ENCODE measurements at regions not wholly inside any gene's neighbourhood (a gene's known extent, or its start where the extent isn't known, plus 50 kb on each side); places are given as distances from the start of the nearest gene placed in this dataset.

DNA sequence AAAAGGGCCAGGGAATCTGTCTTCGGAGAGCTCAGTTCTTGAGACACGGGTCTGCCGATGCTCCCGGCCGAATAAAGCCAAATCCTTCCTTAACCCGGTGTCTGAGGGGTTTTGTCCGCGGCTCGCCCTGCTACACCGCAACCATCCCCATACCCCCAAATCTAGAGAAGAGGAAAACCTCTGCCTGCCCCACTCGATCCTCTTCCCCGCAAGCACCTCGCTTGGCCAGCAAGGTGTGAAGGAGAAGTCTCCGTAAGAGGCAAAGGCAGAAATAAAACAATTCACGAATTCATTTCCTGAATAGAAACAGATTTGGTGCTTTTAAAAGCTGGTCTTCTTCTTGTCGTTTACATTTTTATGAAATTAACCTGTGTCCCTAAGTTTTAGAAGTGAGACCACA lies 67.3 kb upstream of the GALNT9 start:
- no peaks in the 10 kb centered on the region for H3K4me1 ChIP-seq (ENCODE audit: insufficient read depth, low read length, poor library complexity, severe bottlenecking)
- H3K79me2 ChIP-seq (ENCODE audit: insufficient read depth, low read length): no peaks in the 10 kb centered on the region
- TF ChIP-seq, protein P1, sequence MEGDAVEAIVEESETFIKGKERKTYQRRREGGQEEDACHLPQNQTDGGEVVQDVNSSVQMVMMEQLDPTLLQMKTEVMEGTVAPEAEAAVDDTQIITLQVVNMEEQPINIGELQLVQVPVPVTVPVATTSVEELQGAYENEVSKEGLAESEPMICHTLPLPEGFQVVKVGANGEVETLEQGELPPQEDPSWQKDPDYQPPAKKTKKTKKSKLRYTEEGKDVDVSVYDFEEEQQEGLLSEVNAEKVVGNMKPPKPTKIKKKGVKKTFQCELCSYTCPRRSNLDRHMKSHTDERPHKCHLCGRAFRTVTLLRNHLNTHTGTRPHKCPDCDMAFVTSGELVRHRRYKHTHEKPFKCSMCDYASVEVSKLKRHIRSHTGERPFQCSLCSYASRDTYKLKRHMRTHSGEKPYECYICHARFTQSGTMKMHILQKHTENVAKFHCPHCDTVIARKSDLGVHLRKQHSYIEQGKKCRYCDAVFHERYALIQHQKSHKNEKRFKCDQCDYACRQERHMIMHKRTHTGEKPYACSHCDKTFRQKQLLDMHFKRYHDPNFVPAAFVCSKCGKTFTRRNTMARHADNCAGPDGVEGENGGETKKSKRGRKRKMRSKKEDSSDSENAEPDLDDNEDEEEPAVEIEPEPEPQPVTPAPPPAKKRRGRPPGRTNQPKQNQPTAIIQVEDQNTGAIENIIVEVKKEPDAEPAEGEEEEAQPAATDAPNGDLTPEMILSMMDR (conservative IDR thresholded peaks at IDR 0.05; ENCODE audit: low read length): no peak
- no peak for TF ChIP-seq EZH2phosphoT487 (IDR thresholded peaks at IDR 0.05; ENCODE audit: borderline replicate concordance)
- H3K9me3 ChIP-seq (ENCODE audit: insufficient read depth, low read depth, low read length): no peaks in the 10 kb centered on the region
- H3F3A ChIP-seq (ENCODE audit: low read depth): no peaks in the 10 kb centered on the region
- no peaks in the 10 kb centered on the region for H3K36me3 ChIP-seq (ENCODE audit: insufficient read depth, low read length)
- no peak overlapping the region for H3K4me2 ChIP-seq (ENCODE audit: low read depth, low read length, poor library complexity, severe bottlenecking)
- no peak overlapping the region for H2AFZ ChIP-seq (ENCODE audit: low read length)
- no peaks in the 10 kb centered on the region for H4K20me1 ChIP-seq (ENCODE audit: insufficient read depth, low read length, poor library complexity, severe bottlenecking)
- H3K4me3 ChIP-seq (ENCODE audit: low read length, poor library complexity, severe bottlenecking): no peak overlapping the region
- H3K9me2 ChIP-seq (replicated peaks; ENCODE audit: low read depth, low read length): no peaks in the 10 kb centered on the region
- no peak overlapping the region for H3K9ac ChIP-seq (ENCODE audit: low read depth, low read length, poor library complexity, severe bottlenecking)
- no peaks in the 10 kb centered on the region for H3K27me3 ChIP-seq (ENCODE audit: insufficient read depth, low read length, poor library complexity, severe bottlenecking)

DNA sequence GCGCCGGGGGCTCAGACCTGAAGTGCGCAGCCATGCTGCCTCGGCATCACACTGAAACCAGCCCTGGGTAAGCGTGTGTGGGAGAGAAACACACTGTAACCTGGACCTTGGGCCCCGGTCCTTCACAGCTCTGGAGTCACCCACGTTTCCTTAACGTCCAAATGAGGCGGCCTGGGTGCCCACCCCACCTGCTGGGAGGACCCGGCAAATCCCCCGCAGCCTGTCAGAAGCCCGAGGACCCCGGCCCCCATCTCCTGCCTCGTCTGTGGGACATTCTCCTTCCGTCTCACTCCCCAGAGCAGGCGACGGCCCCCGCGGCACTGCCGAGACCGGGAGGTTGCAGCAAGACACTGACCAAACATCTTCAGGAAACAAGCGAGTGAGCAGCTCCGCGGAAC lies 66.5 kb upstream of the GALNT9 start:
- Histone ChIP-seq H4K20me1 (ENCODE audit: insufficient read depth, low read length, poor library complexity, severe bottlenecking) (no peaks in the 10 kb centered on the region), H3K9me3 (ENCODE audit: insufficient read depth, low read depth, low read length) (no peaks in the 10 kb centered on the region), H3K4me1 (ENCODE audit: insufficient read depth, low read length, poor library complexity, severe bottlenecking) (no peaks in the 10 kb centered on the region), H3K27me3 (ENCODE audit: insufficient read depth, low read length, poor library complexity, severe bottlenecking) (no peaks in the 10 kb centered on the region), H3K36me3 (ENCODE audit: insufficient read depth, low read length) (no peaks in the 10 kb centered on the region), H3K9ac (ENCODE audit: low read depth, low read length, poor library complexity, severe bottlenecking) (no peak overlapping the region), H3F3A (ENCODE audit: low read depth) (no peaks in the 10 kb centered on the region), H3K79me2 (ENCODE audit: insufficient read depth, low read length) (no peaks in the 10 kb centered on the region), H2AFZ (ENCODE audit: low read length) (no peak overlapping the region), H3K4me2 (ENCODE audit: low read depth, low read length, poor library complexity, severe bottlenecking) (no peak overlapping the region), H3K9me2 (replicated peaks; ENCODE audit: low read depth, low read length) (no peaks in the 10 kb centered on the region), H3K4me3 (ENCODE audit: low read length, poor library complexity, severe bottlenecking) (no peak overlapping the region)
- TF ChIP-seq EZH2phosphoT487 (IDR thresholded peaks at IDR 0.05; ENCODE audit: borderline replicate concordance): no peak
- TF ChIP-seq, protein P1 (conservative IDR thresholded peaks at IDR 0.05; ENCODE audit: low read length): no peak

DNA sequence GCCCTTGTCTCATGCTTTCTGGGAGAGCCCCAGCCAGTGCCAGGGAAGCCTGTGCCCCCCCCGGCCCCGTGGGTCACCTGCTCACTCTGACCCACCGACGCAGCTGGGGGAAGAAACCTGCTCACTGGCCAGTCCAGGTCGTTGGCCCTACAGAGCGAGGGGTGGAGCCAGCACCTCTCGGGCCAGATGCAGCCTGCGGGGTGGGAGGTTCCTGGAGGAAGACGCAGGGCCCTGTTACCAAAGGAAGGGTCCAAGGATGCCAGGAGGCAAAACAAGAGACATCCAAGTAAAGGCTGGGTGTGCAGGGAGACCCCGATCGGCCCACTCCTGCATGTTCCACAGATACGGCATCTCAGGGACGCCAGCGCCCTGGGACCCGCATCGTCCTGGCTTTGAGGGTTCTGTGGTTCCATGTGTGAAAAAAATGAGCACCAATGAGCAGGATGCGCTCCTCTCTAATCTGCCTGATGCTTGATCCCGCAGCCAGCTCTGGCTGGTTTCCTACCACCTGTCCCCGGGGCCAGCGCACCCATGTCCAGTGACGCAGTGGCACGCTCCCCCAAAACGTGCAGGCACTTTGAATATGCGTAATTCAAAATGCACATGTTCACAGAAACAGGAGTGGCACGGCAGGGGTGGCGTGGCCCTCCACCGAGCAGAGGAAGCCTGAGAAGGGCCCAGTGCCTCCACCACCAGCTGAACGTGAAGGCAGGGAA lies 66.0 kb upstream of the GALNT9 start:
- Histone ChIP-seq H2AFZ (ENCODE audit: low read length) (no peak overlapping the region), H4K20me1 (ENCODE audit: insufficient read depth, low read length, poor library complexity, severe bottlenecking) (no peaks in the 10 kb centered on the region), H3K9me2 (replicated peaks; ENCODE audit: low read depth, low read length) (no peaks in the 10 kb centered on the region), H3K79me2 (ENCODE audit: insufficient read depth, low read length) (no peaks in the 10 kb centered on the region), H3K27me3 (ENCODE audit: insufficient read depth, low read length, poor library complexity, severe bottlenecking) (no peaks in the 10 kb centered on the region), H3F3A (ENCODE audit: low read depth) (no peaks in the 10 kb centered on the region), H3K36me3 (ENCODE audit: insufficient read depth, low read length) (no peaks in the 10 kb centered on the region), H3K9ac (ENCODE audit: low read depth, low read length, poor library complexity, severe bottlenecking) (no peak overlapping the region), H3K9me3 (ENCODE audit: insufficient read depth, low read depth, low read length) (no peaks in the 10 kb centered on the region), H3K4me2 (ENCODE audit: low read depth, low read length, poor library complexity, severe bottlenecking) (no peak overlapping the region), H3K4me1 (ENCODE audit: insufficient read depth, low read length, poor library complexity, severe bottlenecking) (no peaks in the 10 kb centered on the region), H3K4me3 (ENCODE audit: low read length, poor library complexity, severe bottlenecking) (no peak overlapping the region)
- TF ChIP-seq, protein P1 (conservative IDR thresholded peaks at IDR 0.05; ENCODE audit: low read length): no peak
- no peak for TF ChIP-seq EZH2phosphoT487 (IDR thresholded peaks at IDR 0.05; ENCODE audit: borderline replicate concordance)
